K562 (cell line): ENCODE measurements at regions not wholly inside any gene's neighbourhood (a gene's known extent, or its start where the extent isn't known, plus 50 kb on each side); places are given as distances from the start of the nearest gene placed in this dataset.
A peak's percentile ranks its signal among the peaks of the same experiment; 100 is the strongest.

Experiments used
- ATAC-seq: fragments of 200-7000 bp; cut with Tn5 transposase; 3 replicates; pipeline ENCODE4 v1.9.1; 2020; ENCODE audit warnings: moderate library complexity
- BruUV-seq: library from RNA; stranded (reverse); fragments of 400-500 nt; replicated peaks from 2 replicates; lab custom pipeline; 2021; lab: Mats Ljungman, UMichigan
- CTCF ChIA-PET: fragments of 300-600 bp; formaldehyde crosslinking; extraction: SDS; loops from one replicate; lab custom pipeline; 2021; ENCODE audit warnings: low intra/inter-chr PET ratio; lab: Yijun Ruan, JAX
- POLR2A ChIA-PET: fragments of 300-600, 350-650 bp; sonication (Branson Sonifier 250); formaldehyde crosslinking; extraction: SDS; loops from one replicate; lab custom pipeline; 2021; ENCODE audit warnings: antibody characterized with exemption, inconsistent platforms; lab: Yijun Ruan, JAX
- DNase-seq, 4 experiments: peaks; one replicate each; pipeline versions ENCODE4 v3.0.0 to v3.0.0-alpha.2; 2011 to 2018; ENCODE audit warnings: low spot score in 3 of 4, mixed read lengths in 3 of 4; ENCODE audit errors: extremely low read depth in 1 of 4
- FAIRE-seq: peaks from 2 replicates; lab custom pipeline; 2011; peaks lifted over from hg19 to GRCh38; lab: Jason Lieb, UNC
- H2AFZ ChIP-seq: 2 replicates; pipeline ENCODE4 v1.6.0; 2011; ENCODE audit warnings: low read depth, low read length, control low read depth, inconsistent platforms
- H3K27ac ChIP-seq: fragments of 200-600 bp; 3 replicates; pipeline ENCODE4 v1.8.0; 2011; ENCODE audit warnings: low read depth, mild to moderate bottlenecking, control low read depth, inconsistent platforms, low read length, moderate library complexity, mixed read lengths; ENCODE audit errors: extremely low read depth
- H3K27me3 ChIP-seq, 2 experiments: fragments of 300-600 bp in 1 of 2; 2 replicates in 1 of 2; 3 replicates in 1 of 2; pipeline versions ENCODE4 v1.6.0 to v1.8.0; 2011; ENCODE audit warnings: inconsistent platforms in 2 of 2, low read length in 2 of 2, mild to moderate bottlenecking in 1 of 2, mixed read lengths in 1 of 2, moderate library complexity in 1 of 2; ENCODE audit not compliant: control insufficient read depth in 2 of 2, insufficient read depth in 2 of 2
- H3K36me3 ChIP-seq: fragments of 300-600 bp; 3 replicates; pipeline ENCODE4 v1.8.0; 2011; ENCODE audit warnings: mild to moderate bottlenecking, low read length, inconsistent platforms; ENCODE audit not compliant: control insufficient read depth, insufficient read depth
- H3K4me1 ChIP-seq, 2 experiments: fragments of 200-600 bp in 1 of 2; replicated peaks in 1 of 2; 2 replicates in 1 of 2; 3 replicates in 1 of 2; pipeline versions ENCODE4 v1.5.1 to v1.8.0; 2011; ENCODE audit warnings: inconsistent platforms in 2 of 2, low read length in 2 of 2, mild to moderate bottlenecking in 1 of 2, mixed read lengths in 1 of 2, moderate library complexity in 1 of 2; ENCODE audit not compliant: control insufficient read depth in 2 of 2, insufficient read depth in 2 of 2
- H3K4me2 ChIP-seq: 2 replicates; pipeline ENCODE4 v1.6.1; 2011; ENCODE audit warnings: low read length, control low read depth, inconsistent platforms, mixed read lengths; ENCODE audit not compliant: insufficient read depth
- H3K4me3 ChIP-seq: fragments of 200-600 bp; sonication (generic), shearing (Covaris generic); 2 replicates; pipeline ENCODE4 v1.5.1; 2016; ENCODE audit warnings: control low read depth, inconsistent platforms
- H3K79me2 ChIP-seq: fragments of 200-600 bp; 3 replicates; pipeline ENCODE4 v1.8.0; 2011; ENCODE audit warnings: low read length, inconsistent platforms; ENCODE audit not compliant: control insufficient read depth, insufficient read depth
- H3K9ac ChIP-seq, 2 experiments: 2 replicates each; pipeline versions ENCODE4 v1.6.0 to v1.6.1; 2011; ENCODE audit warnings: low read depth in 2 of 2, low read length in 2 of 2, control low read depth in 1 of 2, inconsistent platforms in 1 of 2, mild to moderate bottlenecking in 1 of 2, mixed read lengths in 1 of 2; ENCODE audit not compliant: insufficient read depth in 1 of 2
- H3K9me1 ChIP-seq: one replicate; pipeline ENCODE4 v1.6.0; 2011; ENCODE audit warnings: inconsistent platforms, mild to moderate bottlenecking, low read length, moderate library complexity; ENCODE audit not compliant: control insufficient read depth, insufficient read depth
- H3K9me3 ChIP-seq: replicated peaks from 2 replicates; pipeline ENCODE4 v1.5.1; 2011; ENCODE audit warnings: low read depth, low read length, inconsistent platforms; ENCODE audit not compliant: control insufficient read depth, insufficient read depth
- H4K20me1 ChIP-seq: replicated peaks from 2 replicates; pipeline ENCODE4 v1.6.1; 2011; ENCODE audit warnings: low read length, inconsistent platforms, mixed read lengths; ENCODE audit not compliant: control insufficient read depth, insufficient read depth
- HIVEP1 ChIP-seq: fragments of 250-450 bp; sonication (Bioruptor Pico); IDR thresholded peaks from 2 replicates; pipeline ENCODE4 v1.4.0; 2020; ENCODE audit warnings: mild to moderate bottlenecking
- ZBTB17 ChIP-seq: fragments of 450-650 bp; formaldehyde crosslinking; IDR thresholded peaks from 2 replicates; pipeline ENCODE4 v1.4.0; 2020; ENCODE audit warnings: mild to moderate bottlenecking
- ZNF395 ChIP-seq: fragments of 200-800 bp; sonication (Bioruptor generic); IDR thresholded peaks from 2 replicates; pipeline ENCODE4 v1.6.1; 2017; ENCODE audit warnings: missing genetic modification characterization, missing compliant biosample characterization
- WGBS: fragments of 100-300 bp; shearing (Covaris generic); methylation state at CpG from one replicate; pipeline ENCODE4 v1.1.6; 2016; ENCODE audit warnings: low coverage, mixed read lengths; ENCODE audit not compliant: insufficient coverage; ENCODE audit errors: missing lambda C conversion rate; 5-methylcytosine and 5-hydroxymethylcytosine counted together
- in situ Hi-C: fragments of 300-500 bp; cut with MboI; formaldehyde crosslinking; loops from 4 replicates; pipeline ENCODE4 v1.15.0; 2018; ENCODE audit warnings: inconsistent platforms, mixed read lengths
- intact Hi-C: fragments of 100-400 bp; cut with micrococcal nuclease; formaldehyde crosslinking; loops from 2 replicates; pipeline ENCODE4 v1.14.2; 2022

GRCh38 chr5:5583832-5584231 is 161.4 kb downstream of the ICE1 start:
- peaks cover 1 to 19% of the 10 kb centered on the region in 2 experiments; a peak in 1 of 5 replicates for H3K27me3 ChIP-seq
- 10% methylated on average over 5 of the region's 5 CpGs for WGBS
- H3K27ac ChIP-seq: no peak overlapping the region
- no peak overlapping the region for H2AFZ ChIP-seq
- intact Hi-C loops: no loop called here
- no peak for ATAC-seq
- BruUV-seq: no TSS peak
- POLR2A ChIA-PET: interaction anchor here (1.0 to 1.3 kb wide), 4 partner anchors 9 to 16 kb away, joined by 3 to 4 read pairs (median 3); no protein-coding TSS in a partner anchor
- TF ChIP-seq HIVEP1 (CRISPR knock-in tag) (0 out of 2 replicates have a peak, but pooled peaks have one; percentile 7), ZNF395 (CRISPR knock-in tag) (peak; percentile 23; the same call in 1 of the 2 replicates), ZBTB17 (CRISPR knock-in tag) (no peak)
- TF ChIP-seq, all 486 proteins: peak for 2
- Histone ChIP-seq H3K36me3 (no peaks in the 10 kb centered on the region), H3K9ac (no peak overlapping the region), H3K4me1 (no peaks in the 10 kb centered on the region; a peak in 2 of 5 replicates), H3K9me1 (no peaks in the 10 kb centered on the region), H3K9me3 (no peaks in the 10 kb centered on the region), H3K4me3 (no peak overlapping the region), H3K4me2 (no peak overlapping the region), H4K20me1 (no peaks in the 10 kb centered on the region), H3K79me2 (no peaks in the 10 kb centered on the region)
- in situ Hi-C loops: no loop called here
- DNase-seq (no peak), FAIRE-seq (no peak)
- CTCF ChIA-PET: no interaction called here
